ENCODE measurements at regions not wholly inside any gene's neighbourhood (a gene's known extent, or its start where the extent isn't known, plus 50 kb on each side); places are given as distances from the start of the nearest gene placed in this dataset.

DNA sequence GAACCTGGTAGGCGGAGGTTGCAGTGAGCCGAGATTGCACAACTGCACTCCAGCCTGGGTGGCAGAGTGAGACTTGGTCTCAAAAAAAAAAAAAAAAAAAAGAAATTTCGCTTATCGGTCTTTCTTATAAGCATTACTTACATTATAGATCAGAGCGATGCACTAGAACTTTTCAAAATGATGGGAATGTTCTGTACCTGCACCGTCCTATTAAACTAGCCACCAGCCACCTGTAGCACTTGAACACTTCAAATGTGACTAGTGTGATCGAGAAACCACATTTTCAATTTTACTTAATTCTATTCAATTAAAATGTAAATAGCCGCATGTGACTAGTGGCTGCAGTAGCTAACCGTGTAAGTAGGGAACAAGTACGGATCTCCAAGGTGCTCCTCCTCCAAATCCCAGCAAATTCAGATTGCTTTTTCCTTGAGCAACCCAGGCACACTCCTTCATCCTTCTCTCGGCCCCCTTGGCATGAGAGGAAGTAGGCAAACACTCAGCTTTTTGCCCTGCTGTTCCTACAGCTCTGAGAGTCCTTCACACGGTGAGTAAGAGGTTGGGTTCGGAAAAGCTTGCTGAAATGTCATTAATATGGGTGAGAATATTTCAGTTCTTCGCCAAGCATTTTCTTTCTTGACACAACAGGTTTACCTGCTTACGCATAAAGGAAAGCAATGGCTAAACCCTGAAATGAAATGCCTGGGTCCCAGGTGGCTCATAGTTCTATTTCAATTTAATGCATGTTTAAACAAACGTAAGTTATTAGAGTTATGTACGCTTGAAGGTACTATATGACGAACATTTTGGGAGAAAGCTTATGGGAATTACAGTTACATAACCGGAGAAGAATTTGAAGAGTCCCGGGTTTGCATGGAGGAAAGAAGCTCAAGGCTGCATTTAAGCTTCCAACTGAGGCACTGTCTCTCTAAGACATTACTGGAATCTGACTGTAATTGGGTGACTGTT lies 69.5 kb upstream of the HUNK start:
- Histone ChIP-seq H2AFZ (ENCODE audit: low read length) (no peak overlapping the region), H3K9me3 (ENCODE audit: insufficient read depth, low read depth, low read length) (no peaks in the 10 kb centered on the region), H3K27me3 (ENCODE audit: insufficient read depth, low read length, poor library complexity, severe bottlenecking) (no peaks in the 10 kb centered on the region), H3K79me2 (ENCODE audit: insufficient read depth, low read length) (no peaks in the 10 kb centered on the region), H3K4me2 (ENCODE audit: low read depth, low read length, poor library complexity, severe bottlenecking) (no peak overlapping the region), H3K9me2 (replicated peaks; ENCODE audit: low read depth, low read length) (no peaks in the 10 kb centered on the region), H3K4me1 (ENCODE audit: insufficient read depth, low read length, poor library complexity, severe bottlenecking) (no peaks in the 10 kb centered on the region), H4K20me1 (ENCODE audit: insufficient read depth, low read length, poor library complexity, severe bottlenecking) (no peaks in the 10 kb centered on the region), H3K4me3 (ENCODE audit: low read length, poor library complexity, severe bottlenecking) (no peak overlapping the region), H3K9ac (ENCODE audit: low read depth, low read length, poor library complexity, severe bottlenecking) (no peak overlapping the region), H3F3A (ENCODE audit: low read depth) (no peaks in the 10 kb centered on the region), H3K36me3 (ENCODE audit: insufficient read depth, low read length) (no peaks in the 10 kb centered on the region)
- TF ChIP-seq EZH2phosphoT487 (IDR thresholded peaks at IDR 0.05; ENCODE audit: borderline replicate concordance), result no peak
- TF ChIP-seq, protein P1, sequence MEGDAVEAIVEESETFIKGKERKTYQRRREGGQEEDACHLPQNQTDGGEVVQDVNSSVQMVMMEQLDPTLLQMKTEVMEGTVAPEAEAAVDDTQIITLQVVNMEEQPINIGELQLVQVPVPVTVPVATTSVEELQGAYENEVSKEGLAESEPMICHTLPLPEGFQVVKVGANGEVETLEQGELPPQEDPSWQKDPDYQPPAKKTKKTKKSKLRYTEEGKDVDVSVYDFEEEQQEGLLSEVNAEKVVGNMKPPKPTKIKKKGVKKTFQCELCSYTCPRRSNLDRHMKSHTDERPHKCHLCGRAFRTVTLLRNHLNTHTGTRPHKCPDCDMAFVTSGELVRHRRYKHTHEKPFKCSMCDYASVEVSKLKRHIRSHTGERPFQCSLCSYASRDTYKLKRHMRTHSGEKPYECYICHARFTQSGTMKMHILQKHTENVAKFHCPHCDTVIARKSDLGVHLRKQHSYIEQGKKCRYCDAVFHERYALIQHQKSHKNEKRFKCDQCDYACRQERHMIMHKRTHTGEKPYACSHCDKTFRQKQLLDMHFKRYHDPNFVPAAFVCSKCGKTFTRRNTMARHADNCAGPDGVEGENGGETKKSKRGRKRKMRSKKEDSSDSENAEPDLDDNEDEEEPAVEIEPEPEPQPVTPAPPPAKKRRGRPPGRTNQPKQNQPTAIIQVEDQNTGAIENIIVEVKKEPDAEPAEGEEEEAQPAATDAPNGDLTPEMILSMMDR (conservative IDR thresholded peaks at IDR 0.05; ENCODE audit: low read length), result no peak

DNA sequence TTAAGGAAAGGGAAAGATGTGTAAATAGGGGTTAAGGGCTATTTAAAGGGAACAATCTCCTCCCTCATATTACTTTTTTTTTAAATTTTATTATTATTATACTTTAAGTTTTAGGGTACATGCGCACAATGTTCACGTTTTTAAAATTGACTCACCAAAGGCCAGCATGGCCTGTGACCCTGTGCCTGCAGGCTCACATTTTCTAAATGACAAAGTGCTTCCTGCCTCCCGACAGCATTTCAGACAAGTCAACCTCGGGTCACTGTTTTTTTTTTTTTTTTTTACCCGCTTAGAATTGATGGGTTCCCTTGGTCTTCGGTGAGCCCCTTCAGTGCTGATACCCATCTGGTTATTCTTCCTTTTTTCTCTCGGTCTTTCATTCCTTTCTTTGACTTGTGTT lies 70.4 kb upstream of the SCAF4 start:
- Histone ChIP-seq H3K9me2 (replicated peaks; ENCODE audit: low read depth, low read length) (no peaks in the 10 kb centered on the region), H3F3A (ENCODE audit: low read depth) (no peaks in the 10 kb centered on the region), H4K20me1 (ENCODE audit: insufficient read depth, low read length, poor library complexity, severe bottlenecking) (no peaks in the 10 kb centered on the region), H3K36me3 (ENCODE audit: insufficient read depth, low read length) (no peaks in the 10 kb centered on the region), H3K4me1 (ENCODE audit: insufficient read depth, low read length, poor library complexity, severe bottlenecking) (no peaks in the 10 kb centered on the region), H3K9ac (ENCODE audit: low read depth, low read length, poor library complexity, severe bottlenecking) (no peak overlapping the region), H3K27me3 (ENCODE audit: insufficient read depth, low read length, poor library complexity, severe bottlenecking) (no peaks in the 10 kb centered on the region), H3K9me3 (ENCODE audit: insufficient read depth, low read depth, low read length) (no peaks in the 10 kb centered on the region), H3K4me3 (ENCODE audit: low read length, poor library complexity, severe bottlenecking) (no peak overlapping the region), H3K4me2 (ENCODE audit: low read depth, low read length, poor library complexity, severe bottlenecking) (no peak overlapping the region), H2AFZ (ENCODE audit: low read length) (no peak overlapping the region), H3K79me2 (ENCODE audit: insufficient read depth, low read length) (no peaks in the 10 kb centered on the region)
- TF ChIP-seq, protein P1 (conservative IDR thresholded peaks at IDR 0.05; ENCODE audit: low read length), result no peak
- no peak for TF ChIP-seq EZH2phosphoT487 (IDR thresholded peaks at IDR 0.05; ENCODE audit: borderline replicate concordance)

DNA sequence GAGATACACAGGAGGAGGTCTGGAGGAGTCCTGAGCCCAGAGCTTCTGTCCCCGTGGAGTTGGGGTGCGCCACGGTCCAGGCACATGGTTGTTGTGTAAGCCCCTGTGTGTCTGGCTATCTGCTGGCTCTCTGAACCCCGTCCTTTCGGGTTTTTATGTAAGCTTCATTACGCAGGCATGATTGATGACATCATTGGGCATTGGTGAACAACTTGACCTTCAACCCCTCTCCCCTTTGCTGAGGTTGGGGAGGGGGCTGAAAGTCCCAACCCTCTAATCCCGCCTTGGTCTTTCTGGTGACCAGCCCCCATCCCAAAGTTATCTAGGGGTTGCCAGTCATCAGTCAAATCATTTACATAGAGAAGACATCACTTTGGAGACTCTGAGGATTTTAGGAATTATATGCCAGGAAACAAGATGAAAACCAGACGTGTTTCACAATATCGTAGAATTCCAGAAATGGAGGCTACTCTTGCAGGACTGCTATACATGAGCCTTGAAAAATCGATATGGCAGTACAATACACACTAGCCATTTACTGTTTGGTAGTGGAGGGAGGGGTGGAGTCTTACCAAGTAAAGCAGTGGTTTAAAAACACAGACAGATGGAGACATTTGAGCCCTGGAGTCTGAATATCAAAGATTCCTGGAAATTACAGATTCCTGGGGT lies 69.8 kb upstream of the SCAF4 start:
- H3K4me1 ChIP-seq (ENCODE audit: insufficient read depth, low read length, poor library complexity, severe bottlenecking), result no peaks in the 10 kb centered on the region
- H3K4me2 ChIP-seq (ENCODE audit: low read depth, low read length, poor library complexity, severe bottlenecking), result no peak overlapping the region
- H3K27me3 ChIP-seq (ENCODE audit: insufficient read depth, low read length, poor library complexity, severe bottlenecking), result no peaks in the 10 kb centered on the region
- H3F3A ChIP-seq (ENCODE audit: low read depth), result no peaks in the 10 kb centered on the region
- no peak overlapping the region for H3K9ac ChIP-seq (ENCODE audit: low read depth, low read length, poor library complexity, severe bottlenecking)
- no peak overlapping the region for H2AFZ ChIP-seq (ENCODE audit: low read length)
- no peaks in the 10 kb centered on the region for H3K36me3 ChIP-seq (ENCODE audit: insufficient read depth, low read length)
- no peak for TF ChIP-seq EZH2phosphoT487 (IDR thresholded peaks at IDR 0.05; ENCODE audit: borderline replicate concordance)
- TF ChIP-seq, protein P1 (conservative IDR thresholded peaks at IDR 0.05; ENCODE audit: low read length), result no peak
- H4K20me1 ChIP-seq (ENCODE audit: insufficient read depth, low read length, poor library complexity, severe bottlenecking), result no peaks in the 10 kb centered on the region
- no peaks in the 10 kb centered on the region for H3K79me2 ChIP-seq (ENCODE audit: insufficient read depth, low read length)
- H3K9me3 ChIP-seq (ENCODE audit: insufficient read depth, low read depth, low read length), result no peaks in the 10 kb centered on the region
- H3K4me3 ChIP-seq (ENCODE audit: low read length, poor library complexity, severe bottlenecking), result no peak overlapping the region
- H3K9me2 ChIP-seq (replicated peaks; ENCODE audit: low read depth, low read length), result no peaks in the 10 kb centered on the region

Data from Loucy (cell line).